OCI-LY1 (cell line): ENCODE measurements at regions not wholly inside any gene's neighbourhood (a gene's known extent, or its start where the extent isn't known, plus 50 kb on each side); places are given as distances from the start of the nearest gene placed in this dataset.

ENCODE experiments used
- H2AFZ ChIP-seq: fragments of 200-600 bp; sonication (generic), shearing (Covaris generic); 2 replicates; pipeline ENCODE4 v1.6.0; 2014; ENCODE audit warnings: antibody characterized with exemption, mild to moderate bottlenecking, low read length
- H3F3A ChIP-seq: fragments of 200-600 bp; sonication (generic), shearing (Covaris generic); 2 replicates; pipeline ENCODE4 v1.6.0; 2014; ENCODE audit warnings: mild to moderate bottlenecking, antibody characterized with exemption, low read length, moderate library complexity; ENCODE audit not compliant: insufficient read depth
- H3K27ac ChIP-seq: fragments of 200-600 bp; sonication (generic); 2 replicates; pipeline ENCODE4 v1.5.1; 2014; ENCODE audit warnings: low read length, mixed run types, mild to moderate bottlenecking, low read depth; ENCODE audit not compliant: poor library complexity, severe bottlenecking
- H3K27me3 ChIP-seq: fragments of 200-600 bp; sonication (generic); 2 replicates; pipeline ENCODE4 v1.6.0; 2014; ENCODE audit warnings: antibody characterized with exemption, mild to moderate bottlenecking, low read length, moderate library complexity; ENCODE audit not compliant: insufficient read depth
- H3K36me3 ChIP-seq: fragments of 200-600 bp; sonication (generic); 2 replicates; pipeline ENCODE4 v1.6.1; 2014; ENCODE audit warnings: mild to moderate bottlenecking, antibody characterized with exemption, low read length, moderate library complexity, mixed read lengths; ENCODE audit not compliant: insufficient read depth
- H3K4me1 ChIP-seq: fragments of 200-600 bp; sonication (generic); 2 replicates; pipeline ENCODE4 v1.5.1; 2014; ENCODE audit warnings: mild to moderate bottlenecking, low read length, moderate library complexity; ENCODE audit not compliant: insufficient read depth, severe bottlenecking
- H3K4me2 ChIP-seq: fragments of 200-600 bp; sonication (generic), shearing (Covaris generic); 2 replicates; pipeline ENCODE4 v1.6.1; 2014; ENCODE audit warnings: low read length
- H3K4me3 ChIP-seq: fragments of 200-600 bp; sonication (generic); 2 replicates; pipeline ENCODE4 v1.5.1; 2014; ENCODE audit warnings: low read length, low read depth, mild to moderate bottlenecking, mixed read lengths; ENCODE audit not compliant: poor library complexity, severe bottlenecking
- H3K79me2 ChIP-seq: fragments of 200-600 bp; shearing (Covaris generic); 2 replicates; pipeline ENCODE4 v1.6.1; 2016; ENCODE audit warnings: mixed run types, low read length, mixed read lengths; ENCODE audit not compliant: insufficient read depth
- H3K9ac ChIP-seq: fragments of 200-600 bp; sonication (generic), shearing (Covaris generic); 2 replicates; pipeline ENCODE4 v1.6.1; 2014; ENCODE audit warnings: mild to moderate bottlenecking, low read length, mixed read lengths
- H3K9me2 ChIP-seq: fragments of 200-600 bp; sonication (generic), shearing (Covaris generic); 2 replicates; pipeline ENCODE4 v1.6.1; 2014; ENCODE audit warnings: low read depth, mild to moderate bottlenecking, low read length, mixed read lengths
- H3K9me3 ChIP-seq: fragments of 200-600 bp; shearing (Covaris generic); 2 replicates; pipeline ENCODE4 v1.6.1; 2014; ENCODE audit warnings: low read length, mixed read lengths
- H4K20me1 ChIP-seq: fragments of 200-600 bp; sonication (generic), shearing (Covaris generic); 2 replicates; pipeline ENCODE4 v1.6.0; 2016; ENCODE audit warnings: mild to moderate bottlenecking, low read length; ENCODE audit not compliant: insufficient read depth
- EZH2 ChIP-seq: fragments of 200-600 bp; sonication (generic), shearing (Covaris generic); IDR thresholded peaks from 2 replicates; pipeline ENCODE4 v1.8.0; 2017; ENCODE audit warnings: borderline replicate concordance, mixed run types, mild to moderate bottlenecking, antibody characterized with exemption, low read length, moderate library complexity, mixed read lengths
- TF ChIP-seq, protein P1 (sequence below): fragments of 200-600 bp; sonication (generic), shearing (Covaris generic); IDR thresholded peaks from 2 replicates; pipeline ENCODE4 v1.5.1; 2017; ENCODE audit warnings: mild to moderate bottlenecking, antibody characterized with exemption, low read length, moderate library complexity, mixed read lengths

DNA sequence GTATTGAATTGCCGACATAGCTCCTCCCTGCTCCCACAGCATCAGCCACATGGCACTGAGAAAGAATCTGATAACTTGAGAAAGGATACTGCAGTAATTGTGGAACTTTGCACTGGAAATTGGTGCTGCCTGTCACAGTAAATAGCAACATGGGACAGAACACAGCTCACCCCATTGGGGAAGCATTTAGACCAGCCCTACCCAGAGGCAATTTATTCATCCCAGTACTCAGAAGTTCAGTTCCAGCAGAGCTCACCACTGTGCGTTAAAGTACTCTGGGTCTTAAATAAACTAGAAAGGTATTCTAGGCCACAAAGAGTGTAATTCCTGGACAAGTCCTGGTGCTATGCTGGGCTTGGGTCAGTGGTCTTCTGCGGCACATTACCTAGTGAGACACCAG lies 347.1 kb downstream of the PYDC2 start:
- H3K27me3 ChIP-seq: no peaks in the 10 kb centered on the region
- no peaks in the 10 kb centered on the region for H3K36me3 ChIP-seq
- H3K27ac ChIP-seq: no peak overlapping the region

DNA sequence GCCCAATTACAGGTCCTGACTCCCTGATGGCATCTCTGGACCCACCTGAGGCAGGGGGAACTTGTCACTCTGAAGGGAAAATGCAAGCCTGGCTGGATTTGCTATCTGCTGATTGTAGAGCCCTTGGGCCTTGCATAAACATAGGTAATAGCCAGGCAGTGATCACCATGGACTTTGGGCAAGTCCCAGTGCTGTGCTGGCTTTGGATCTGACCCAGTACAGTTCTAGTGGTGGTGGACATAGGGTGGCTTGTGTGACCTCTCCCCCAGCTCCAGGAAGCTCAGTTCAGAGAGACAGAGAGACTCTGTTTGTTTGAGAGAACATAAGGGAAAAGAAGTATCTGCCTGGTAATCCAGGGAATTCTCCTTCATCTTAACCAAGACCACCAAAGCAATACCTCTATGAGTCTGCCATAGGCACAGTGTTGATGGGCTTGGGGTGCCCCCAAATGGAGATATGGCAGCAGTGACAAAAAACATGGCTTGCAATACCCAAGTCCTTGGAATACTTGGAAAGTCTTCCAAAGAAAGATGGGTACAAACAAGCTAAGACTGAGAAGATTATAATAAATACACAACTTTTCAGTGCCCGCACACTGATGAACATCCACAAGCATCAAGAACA lies 348.5 kb downstream of the PYDC2 start:
- Histone ChIP-seq H3K4me2 (no peak overlapping the region), H4K20me1 (no peaks in the 10 kb centered on the region), H3K27me3 (no peaks in the 10 kb centered on the region), H3K4me3 (no peak overlapping the region), H3K79me2 (no peaks in the 10 kb centered on the region), H3K9ac (no peak overlapping the region), H2AFZ (no peak overlapping the region), H3K36me3 (no peaks in the 10 kb centered on the region), H3K27ac (no peak overlapping the region), H3K9me3 (no peaks in the 10 kb centered on the region), H3K9me2 (no peaks in the 10 kb centered on the region), H3F3A (no peaks in the 10 kb centered on the region), H3K4me1 (no peaks in the 10 kb centered on the region)
- TF ChIP-seq EZH2: no peak
- TF ChIP-seq, protein P1, sequence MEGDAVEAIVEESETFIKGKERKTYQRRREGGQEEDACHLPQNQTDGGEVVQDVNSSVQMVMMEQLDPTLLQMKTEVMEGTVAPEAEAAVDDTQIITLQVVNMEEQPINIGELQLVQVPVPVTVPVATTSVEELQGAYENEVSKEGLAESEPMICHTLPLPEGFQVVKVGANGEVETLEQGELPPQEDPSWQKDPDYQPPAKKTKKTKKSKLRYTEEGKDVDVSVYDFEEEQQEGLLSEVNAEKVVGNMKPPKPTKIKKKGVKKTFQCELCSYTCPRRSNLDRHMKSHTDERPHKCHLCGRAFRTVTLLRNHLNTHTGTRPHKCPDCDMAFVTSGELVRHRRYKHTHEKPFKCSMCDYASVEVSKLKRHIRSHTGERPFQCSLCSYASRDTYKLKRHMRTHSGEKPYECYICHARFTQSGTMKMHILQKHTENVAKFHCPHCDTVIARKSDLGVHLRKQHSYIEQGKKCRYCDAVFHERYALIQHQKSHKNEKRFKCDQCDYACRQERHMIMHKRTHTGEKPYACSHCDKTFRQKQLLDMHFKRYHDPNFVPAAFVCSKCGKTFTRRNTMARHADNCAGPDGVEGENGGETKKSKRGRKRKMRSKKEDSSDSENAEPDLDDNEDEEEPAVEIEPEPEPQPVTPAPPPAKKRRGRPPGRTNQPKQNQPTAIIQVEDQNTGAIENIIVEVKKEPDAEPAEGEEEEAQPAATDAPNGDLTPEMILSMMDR: no peak; the same call in 1 of the 2 replicates

More for the DNA sequence above, 347.1 kb downstream of the PYDC2 start:
- H3K4me3 ChIP-seq: no peak overlapping the region
- H3K9me2 ChIP-seq: peaks cover 2% of the 10 kb centered on the region; the same call in 1 of the 2 replicates
- H3K4me1 ChIP-seq: no peaks in the 10 kb centered on the region
- 0 out of 2 replicates have a peak, but pooled peaks cover under 1% of the 10 kb centered on the region for H3K9me3 ChIP-seq
- H3K9ac ChIP-seq: no peak overlapping the region
- no peak overlapping the region for H2AFZ ChIP-seq
- no peak overlapping the region for H3K4me2 ChIP-seq
- no peaks in the 10 kb centered on the region for H3K79me2 ChIP-seq
- TF ChIP-seq EZH2: no peak
- TF ChIP-seq, protein P1: no peak
- no peaks in the 10 kb centered on the region for H4K20me1 ChIP-seq
- no peaks in the 10 kb centered on the region for H3F3A ChIP-seq

DNA sequence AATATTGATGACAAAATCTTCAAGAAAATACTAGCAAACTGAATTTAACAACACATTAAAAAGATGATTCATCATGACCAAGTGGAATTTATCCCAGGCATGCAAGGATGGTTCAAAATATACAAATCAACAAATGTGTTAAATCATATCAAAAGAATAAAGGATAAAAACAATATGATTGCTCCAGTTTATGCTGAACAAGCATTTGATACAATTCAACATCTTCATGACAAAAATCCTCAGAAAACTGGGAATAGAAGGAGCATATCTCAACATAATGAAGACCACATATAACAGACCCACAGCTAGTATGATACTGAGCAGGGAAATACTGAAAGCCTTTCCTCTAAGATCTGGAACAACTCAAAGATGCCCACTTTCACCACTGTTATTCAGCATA lies 352.3 kb downstream of the PYDC2 start:
- Histone ChIP-seq H3F3A (no peaks in the 10 kb centered on the region), H2AFZ (no peak overlapping the region), H4K20me1 (no peaks in the 10 kb centered on the region), H3K9me3 (no peaks in the 10 kb centered on the region), H3K27ac (no peak overlapping the region), H3K4me2 (no peak overlapping the region), H3K4me1 (no peaks in the 10 kb centered on the region), H3K4me3 (no peak overlapping the region), H3K9ac (no peak overlapping the region), H3K9me2 (no peaks in the 10 kb centered on the region), H3K36me3 (no peaks in the 10 kb centered on the region), H3K27me3 (no peaks in the 10 kb centered on the region), H3K79me2 (no peaks in the 10 kb centered on the region)
- TF ChIP-seq, protein P1: no peak
